ENCODE measurements at regions not wholly inside any gene's neighbourhood (a gene's known extent, or its start where the extent isn't known, plus 50 kb on each side); places are given as distances from the start of the nearest gene placed in this dataset.

DNA sequence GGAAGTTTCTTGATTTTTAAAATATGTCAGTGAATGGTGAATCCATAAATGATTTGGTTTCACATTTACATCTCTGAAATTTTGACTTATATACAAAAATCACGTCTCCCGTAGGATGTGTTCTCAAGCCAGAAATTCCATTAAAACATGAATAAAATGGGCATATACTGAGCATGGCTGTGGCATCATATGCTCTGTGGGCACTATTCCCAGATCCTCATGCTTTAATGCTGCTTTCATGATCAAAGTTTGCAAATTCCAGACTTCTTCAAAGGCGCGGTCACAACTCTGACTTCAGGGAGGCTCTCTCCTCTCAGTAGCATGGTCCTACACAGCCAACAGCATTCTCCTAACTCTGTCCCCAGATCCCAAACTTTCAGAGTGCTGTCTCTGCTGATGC lies 723.2 kb downstream of the TAF11L14 start (continued):
- TF ChIP-seq ZNF142 (CRISPR knock-in tag; IDR thresholded peaks at IDR 0.05): no peak
- TF ChIP-seq, protein P1, sequence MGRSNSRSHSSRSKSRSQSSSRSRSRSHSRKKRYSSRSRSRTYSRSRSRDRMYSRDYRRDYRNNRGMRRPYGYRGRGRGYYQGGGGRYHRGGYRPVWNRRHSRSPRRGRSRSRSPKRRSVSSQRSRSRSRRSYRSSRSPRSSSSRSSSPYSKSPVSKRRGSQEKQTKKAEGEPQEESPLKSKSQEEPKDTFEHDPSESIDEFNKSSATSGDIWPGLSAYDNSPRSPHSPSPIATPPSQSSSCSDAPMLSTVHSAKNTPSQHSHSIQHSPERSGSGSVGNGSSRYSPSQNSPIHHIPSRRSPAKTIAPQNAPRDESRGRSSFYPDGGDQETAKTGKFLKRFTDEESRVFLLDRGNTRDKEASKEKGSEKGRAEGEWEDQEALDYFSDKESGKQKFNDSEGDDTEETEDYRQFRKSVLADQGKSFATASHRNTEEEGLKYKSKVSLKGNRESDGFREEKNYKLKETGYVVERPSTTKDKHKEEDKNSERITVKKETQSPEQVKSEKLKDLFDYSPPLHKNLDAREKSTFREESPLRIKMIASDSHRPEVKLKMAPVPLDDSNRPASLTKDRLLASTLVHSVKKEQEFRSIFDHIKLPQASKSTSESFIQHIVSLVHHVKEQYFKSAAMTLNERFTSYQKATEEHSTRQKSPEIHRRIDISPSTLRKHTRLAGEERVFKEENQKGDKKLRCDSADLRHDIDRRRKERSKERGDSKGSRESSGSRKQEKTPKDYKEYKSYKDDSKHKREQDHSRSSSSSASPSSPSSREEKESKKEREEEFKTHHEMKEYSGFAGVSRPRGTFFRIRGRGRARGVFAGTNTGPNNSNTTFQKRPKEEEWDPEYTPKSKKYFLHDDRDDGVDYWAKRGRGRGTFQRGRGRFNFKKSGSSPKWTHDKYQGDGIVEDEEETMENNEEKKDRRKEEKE (IDR thresholded peaks at IDR 0.05): no peak
- no peak for TF ChIP-seq ZNF414 (CRISPR knock-in tag; IDR thresholded peaks at IDR 0.05)
- TF ChIP-seq MYNN (CRISPR knock-in tag; IDR thresholded peaks at IDR 0.05; ENCODE audit: low read depth): no peak
- no peak for TF ChIP-seq EED (CRISPR knock-in tag; IDR thresholded peaks at IDR 0.05)
- TF ChIP-seq XBP1 (CRISPR knock-in tag; IDR thresholded peaks at IDR 0.05): no peak
- TF ChIP-seq MEIS1 (CRISPR knock-in tag; IDR thresholded peaks at IDR 0.05; ENCODE audit: borderline replicate concordance): no peak
- TF ChIP-seq KDM4B (CRISPR knock-in tag; IDR thresholded peaks at IDR 0.05): no peak
- TF ChIP-seq E2F2 (CRISPR knock-in tag; IDR thresholded peaks at IDR 0.05; ENCODE audit: borderline replicate concordance): no peak
- no peak for TF ChIP-seq ZNF367 (CRISPR knock-in tag; IDR thresholded peaks at IDR 0.05; ENCODE audit: borderline replicate concordance)
- TF ChIP-seq TFDP1 (CRISPR knock-in tag; IDR thresholded peaks at IDR 0.05; ENCODE audit: borderline replicate concordance): no peak
- TF ChIP-seq ZNF784 (CRISPR knock-in tag; IDR thresholded peaks at IDR 0.05; ENCODE audit: borderline replicate concordance): no peak
- TF ChIP-seq ZNF543 (CRISPR knock-in tag; IDR thresholded peaks at IDR 0.05): no peak

All from HepG2 (cell line).